HEK293 (cell line): ENCODE measurements at regions not wholly inside any gene's neighbourhood (a gene's known extent, or its start where the extent isn't known, plus 50 kb on each side); places are given as distances from the start of the nearest gene placed in this dataset.

Experiments
- CTCF ChIA-PET: fragments of 350-600 bp; formaldehyde crosslinking; extraction: SDS; loops from one replicate; lab custom pipeline; 2021; ENCODE audit warnings: antibody characterized with exemption; lab: Yijun Ruan, JAX
- POLR2A ChIA-PET: fragments of 300-600 bp; formaldehyde crosslinking; extraction: SDS; loops from one replicate; lab custom pipeline; 2020; ENCODE audit warnings: antibody characterized with exemption, inconsistent platforms; lab: Yijun Ruan, JAX
- H3K27ac ChIP-seq: fragments of 200-500 bp; sonication (Bioruptor generic); 2 replicates; pipeline ENCODE4 v1.5.1; 2014; ENCODE audit warnings: low read depth, low read length, control low read depth, inconsistent platforms; ENCODE audit errors: extremely low read depth
- H3K36me3 ChIP-seq, 2 experiments: fragments of 200-500 bp in 1 of 2; sonication (Bioruptor generic) in 1 of 2; 1 replicate in 1 of 2; 2 replicates in 1 of 2; pipeline ENCODE4 v1.5.1; 2014 to 2017; ENCODE audit warnings: inconsistent platforms in 2 of 2, low read length in 2 of 2; ENCODE audit not compliant: control insufficient read depth in 2 of 2, insufficient read depth in 1 of 2
- H3K4me1 ChIP-seq: fragments of 200-500 bp; sonication (Bioruptor generic); 2 replicates; pipeline ENCODE4 v1.5.1; 2014; ENCODE audit warnings: mild to moderate bottlenecking, low read length, inconsistent platforms; ENCODE audit not compliant: control insufficient read depth, insufficient read depth
- H3K4me3 ChIP-seq: 2 replicates; pipeline ENCODE4 v1.5.1; 2011; ENCODE audit warnings: low read depth, mild to moderate bottlenecking, control low read depth, low read length, moderate library complexity
- H3K9me3 ChIP-seq: fragments of 200-500 bp; sonication (Bioruptor generic); 2 replicates; pipeline ENCODE4 v1.5.1; 2014; ENCODE audit warnings: low read depth, low read length, inconsistent platforms; ENCODE audit not compliant: control insufficient read depth, insufficient read depth
- ATF2 ChIP-seq: fragments of 450-650 bp; formaldehyde crosslinking; IDR thresholded peaks from 2 replicates; pipeline ENCODE4 v1.5.1; 2016; ENCODE audit warnings: missing biosample characterization, missing genetic modification characterization, low read depth
- CTCF ChIP-seq: fragments of 450-650 bp; formaldehyde crosslinking; IDR thresholded peaks from 2 replicates; pipeline ENCODE4 v1.5.1; 2016; ENCODE audit warnings: missing biosample characterization, missing genetic modification characterization
- SETDB1 ChIP-seq: IDR thresholded peaks from one replicate; pipeline ENCODE4 v1.6.1; 2017; ENCODE audit warnings: mild to moderate bottlenecking, low read length, moderate library complexity, mixed read lengths; ENCODE audit not compliant: insufficient read length
- ZBTB1 ChIP-seq: fragments of 450-650 bp; formaldehyde crosslinking; IDR thresholded peaks from 2 replicates; pipeline ENCODE4 v1.5.1; 2016; ENCODE audit warnings: missing biosample characterization, missing genetic modification characterization
- ZFHX2 ChIP-seq: fragments of 450-650 bp; formaldehyde crosslinking; conservative IDR thresholded peaks from 2 replicates; pipeline ENCODE4 v1.5.1; 2016; ENCODE audit warnings: missing biosample characterization, missing genetic modification characterization
- ZNF112 ChIP-seq: fragments of 450-650 bp; formaldehyde crosslinking; IDR thresholded peaks from 2 replicates; pipeline ENCODE4 v1.5.0; 2017; ENCODE audit warnings: missing biosample characterization, missing genetic modification characterization
- ZNF121 ChIP-seq: fragments of 450-650 bp; formaldehyde crosslinking; IDR thresholded peaks from 2 replicates; pipeline ENCODE4 v1.5.1; 2016; ENCODE audit warnings: missing biosample characterization, missing genetic modification characterization
- ZNF132 ChIP-seq: fragments of 450-650 bp; formaldehyde crosslinking; IDR thresholded peaks from 2 replicates; pipeline ENCODE4 v1.5.1; 2017; ENCODE audit warnings: missing biosample characterization, missing genetic modification characterization, borderline replicate concordance
- ZNF266 ChIP-seq: fragments of 450-650 bp; formaldehyde crosslinking; IDR thresholded peaks from 2 replicates; pipeline ENCODE4 v1.5.1; 2016; ENCODE audit warnings: missing biosample characterization, missing genetic modification characterization, low read depth
- ZNF585B ChIP-seq: fragments of 450-650 bp; formaldehyde crosslinking; IDR thresholded peaks from 2 replicates; pipeline ENCODE4 v1.5.1; 2016; ENCODE audit warnings: missing biosample characterization, missing genetic modification characterization
- ZNF600 ChIP-seq: fragments of 450-650 bp; formaldehyde crosslinking; IDR thresholded peaks from 2 replicates; pipeline ENCODE4 v1.5.1; 2016; ENCODE audit warnings: missing biosample characterization, missing genetic modification characterization
- ZNF654 ChIP-seq: fragments of 450-650 bp; formaldehyde crosslinking; IDR thresholded peaks from 2 replicates; pipeline ENCODE4 v1.5.1; 2016; ENCODE audit warnings: low read depth, missing biosample characterization, missing genetic modification characterization
- ZNF660 ChIP-seq: fragments of 450-650 bp; IDR thresholded peaks from 2 replicates; pipeline ENCODE4 v1.5.1; 2018; ENCODE audit warnings: missing biosample characterization, mild to moderate bottlenecking, missing genetic modification characterization
- ZNF707 ChIP-seq: fragments of 450-650 bp; formaldehyde crosslinking; IDR thresholded peaks from 2 replicates; pipeline ENCODE4 v1.5.1; 2016; ENCODE audit warnings: missing biosample characterization, missing genetic modification characterization
- ZNF791 ChIP-seq: fragments of 450-650 bp; formaldehyde crosslinking; IDR thresholded peaks from 2 replicates; pipeline ENCODE4 v1.5.1; 2016; ENCODE audit warnings: missing biosample characterization, missing genetic modification characterization
- TF ChIP-seq, protein P1 (sequence below): fragments of 450-650 bp; formaldehyde crosslinking; IDR thresholded peaks from 2 replicates; pipeline ENCODE4 v1.5.1; 2016; ENCODE audit warnings: missing biosample characterization, missing genetic modification characterization
- TF ChIP-seq, protein P2 (sequence below): fragments of 450-650 bp; formaldehyde crosslinking; IDR thresholded peaks from 2 replicates; pipeline ENCODE4 v1.5.0; 2017; ENCODE audit warnings: missing biosample characterization, missing genetic modification characterization, borderline replicate concordance

DNA sequence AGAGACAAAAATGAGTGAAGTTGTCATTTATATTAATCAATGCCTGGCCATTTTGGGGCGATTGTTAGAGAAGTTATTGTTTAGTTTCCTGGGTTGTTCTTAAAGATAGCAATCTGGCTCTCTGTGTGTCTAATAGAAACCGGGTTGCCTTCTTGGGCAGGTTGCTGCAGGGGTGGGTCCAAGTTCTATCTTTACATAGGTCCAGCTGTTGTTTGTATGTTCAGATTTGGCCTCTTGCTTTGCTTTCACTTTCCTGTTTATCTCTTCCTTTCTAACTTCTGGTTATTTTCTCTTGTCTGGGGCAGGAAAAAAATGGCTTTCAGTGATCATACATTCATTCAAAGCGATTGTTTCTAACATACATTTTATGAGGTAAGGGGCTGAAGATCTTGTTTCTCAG lies 128.4 kb upstream of the NOX3 start:
- TF ChIP-seq, protein P1, sequence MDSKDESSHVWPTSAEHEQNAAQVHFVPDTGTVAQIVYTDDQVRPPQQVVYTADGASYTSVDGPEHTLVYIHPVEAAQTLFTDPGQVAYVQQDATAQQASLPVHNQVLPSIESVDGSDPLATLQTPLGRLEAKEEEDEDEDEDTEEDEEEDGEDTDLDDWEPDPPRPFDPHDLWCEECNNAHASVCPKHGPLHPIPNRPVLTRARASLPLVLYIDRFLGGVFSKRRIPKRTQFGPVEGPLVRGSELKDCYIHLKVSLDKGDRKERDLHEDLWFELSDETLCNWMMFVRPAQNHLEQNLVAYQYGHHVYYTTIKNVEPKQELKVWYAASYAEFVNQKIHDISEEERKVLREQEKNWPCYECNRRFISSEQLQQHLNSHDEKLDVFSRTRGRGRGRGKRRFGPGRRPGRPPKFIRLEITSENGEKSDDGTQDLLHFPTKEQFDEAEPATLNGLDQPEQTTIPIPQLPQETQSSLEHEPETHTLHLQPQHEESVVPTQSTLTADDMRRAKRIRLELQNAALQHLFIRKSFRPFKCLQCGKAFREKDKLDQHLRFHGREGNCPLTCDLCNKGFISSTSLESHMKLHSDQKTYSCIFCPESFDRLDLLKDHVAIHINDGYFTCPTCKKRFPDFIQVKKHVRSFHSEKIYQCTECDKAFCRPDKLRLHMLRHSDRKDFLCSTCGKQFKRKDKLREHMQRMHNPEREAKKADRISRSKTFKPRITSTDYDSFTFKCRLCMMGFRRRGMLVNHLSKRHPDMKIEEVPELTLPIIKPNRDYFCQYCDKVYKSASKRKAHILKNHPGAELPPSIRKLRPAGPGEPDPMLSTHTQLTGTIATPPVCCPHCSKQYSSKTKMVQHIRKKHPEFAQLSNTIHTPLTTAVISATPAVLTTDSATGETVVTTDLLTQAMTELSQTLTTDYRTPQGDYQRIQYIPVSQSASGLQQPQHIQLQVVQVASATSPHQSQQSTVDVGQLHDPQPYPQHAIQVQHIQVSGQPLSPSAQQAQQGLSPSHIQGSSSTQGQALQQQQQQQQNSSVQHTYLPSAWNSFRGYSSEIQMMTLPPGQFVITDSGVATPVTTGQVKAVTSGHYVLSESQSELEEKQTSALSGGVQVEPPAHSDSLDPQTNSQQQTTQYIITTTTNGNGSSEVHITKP (tag by site-specific recombination), result no peak
- no peak for TF ChIP-seq ZBTB1 (tag by site-specific recombination)
- no peak for TF ChIP-seq ZNF585B (tag by site-specific recombination)
- no peak for TF ChIP-seq SETDB1
- TF ChIP-seq ZNF121, result no peak
- TF ChIP-seq, protein P2, sequence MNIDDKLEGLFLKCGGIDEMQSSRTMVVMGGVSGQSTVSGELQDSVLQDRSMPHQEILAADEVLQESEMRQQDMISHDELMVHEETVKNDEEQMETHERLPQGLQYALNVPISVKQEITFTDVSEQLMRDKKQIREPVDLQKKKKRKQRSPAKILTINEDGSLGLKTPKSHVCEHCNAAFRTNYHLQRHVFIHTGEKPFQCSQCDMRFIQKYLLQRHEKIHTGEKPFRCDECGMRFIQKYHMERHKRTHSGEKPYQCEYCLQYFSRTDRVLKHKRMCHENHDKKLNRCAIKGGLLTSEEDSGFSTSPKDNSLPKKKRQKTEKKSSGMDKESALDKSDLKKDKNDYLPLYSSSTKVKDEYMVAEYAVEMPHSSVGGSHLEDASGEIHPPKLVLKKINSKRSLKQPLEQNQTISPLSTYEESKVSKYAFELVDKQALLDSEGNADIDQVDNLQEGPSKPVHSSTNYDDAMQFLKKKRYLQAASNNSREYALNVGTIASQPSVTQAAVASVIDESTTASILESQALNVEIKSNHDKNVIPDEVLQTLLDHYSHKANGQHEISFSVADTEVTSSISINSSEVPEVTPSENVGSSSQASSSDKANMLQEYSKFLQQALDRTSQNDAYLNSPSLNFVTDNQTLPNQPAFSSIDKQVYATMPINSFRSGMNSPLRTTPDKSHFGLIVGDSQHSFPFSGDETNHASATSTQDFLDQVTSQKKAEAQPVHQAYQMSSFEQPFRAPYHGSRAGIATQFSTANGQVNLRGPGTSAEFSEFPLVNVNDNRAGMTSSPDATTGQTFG (tag by site-specific recombination), result no peak
- TF ChIP-seq ZNF132 (tag by site-specific recombination), result no peak
- TF ChIP-seq ZNF600 (tag by site-specific recombination), result no peak
- no peak for TF ChIP-seq ZFHX2 (tag by site-specific recombination)
- no peak for TF ChIP-seq ZNF654
- no peak for TF ChIP-seq ZNF660
- no peak for TF ChIP-seq ZNF266
- TF ChIP-seq CTCF (tag by site-specific recombination), result no peak
- no peak for TF ChIP-seq ZNF707
- TF ChIP-seq ATF2, result no peak
- no peak for TF ChIP-seq ZNF112 (tag by site-specific recombination)
- TF ChIP-seq ZNF791 (tag by site-specific recombination), result no peak
- Histone ChIP-seq H3K27ac (no peak overlapping the region), H3K36me3 (no peaks in the 10 kb centered on the region), H3K9me3 (no peaks in the 10 kb centered on the region), H3K4me3 (no peak overlapping the region), H3K4me1 (no peaks in the 10 kb centered on the region)
- ChIA-PET POLR2A (no interaction called here), CTCF (no interaction called here)
